LNCAP (cell line): ENCODE measurements at regions not wholly inside any gene's neighbourhood (a gene's known extent, or its start where the extent isn't known, plus 50 kb on each side); places are given as distances from the start of the nearest gene placed in this dataset.

Experiments
- TF ChIP-seq, protein P1 (sequence below): fragments of 450-650 bp; IDR thresholded peaks from 2 replicates; pipeline ENCODE4 v1.5.1; 2017; ENCODE audit warnings: mild to moderate bottlenecking

DNA sequence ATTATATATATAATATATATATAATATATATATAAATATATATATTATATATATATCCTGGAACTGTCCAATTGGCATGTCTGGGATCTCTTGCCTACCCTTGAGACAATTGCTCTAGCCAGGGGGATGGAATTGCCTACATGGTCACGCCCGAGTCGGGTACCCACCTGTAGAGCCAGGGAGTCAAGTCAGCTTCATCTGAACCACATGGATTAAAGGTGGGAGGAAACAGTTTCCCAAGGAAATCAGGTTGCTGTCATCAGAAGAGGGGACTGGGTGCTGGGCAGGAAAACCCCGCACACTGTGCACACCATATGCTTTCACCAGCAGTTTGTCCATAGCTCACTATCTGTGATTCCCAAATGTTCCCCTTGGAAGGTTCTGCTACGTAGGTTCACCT is 252.5 kb upstream of the NOX3 start:
- TF ChIP-seq, protein P1, sequence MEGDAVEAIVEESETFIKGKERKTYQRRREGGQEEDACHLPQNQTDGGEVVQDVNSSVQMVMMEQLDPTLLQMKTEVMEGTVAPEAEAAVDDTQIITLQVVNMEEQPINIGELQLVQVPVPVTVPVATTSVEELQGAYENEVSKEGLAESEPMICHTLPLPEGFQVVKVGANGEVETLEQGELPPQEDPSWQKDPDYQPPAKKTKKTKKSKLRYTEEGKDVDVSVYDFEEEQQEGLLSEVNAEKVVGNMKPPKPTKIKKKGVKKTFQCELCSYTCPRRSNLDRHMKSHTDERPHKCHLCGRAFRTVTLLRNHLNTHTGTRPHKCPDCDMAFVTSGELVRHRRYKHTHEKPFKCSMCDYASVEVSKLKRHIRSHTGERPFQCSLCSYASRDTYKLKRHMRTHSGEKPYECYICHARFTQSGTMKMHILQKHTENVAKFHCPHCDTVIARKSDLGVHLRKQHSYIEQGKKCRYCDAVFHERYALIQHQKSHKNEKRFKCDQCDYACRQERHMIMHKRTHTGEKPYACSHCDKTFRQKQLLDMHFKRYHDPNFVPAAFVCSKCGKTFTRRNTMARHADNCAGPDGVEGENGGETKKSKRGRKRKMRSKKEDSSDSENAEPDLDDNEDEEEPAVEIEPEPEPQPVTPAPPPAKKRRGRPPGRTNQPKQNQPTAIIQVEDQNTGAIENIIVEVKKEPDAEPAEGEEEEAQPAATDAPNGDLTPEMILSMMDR, result no peak

DNA sequence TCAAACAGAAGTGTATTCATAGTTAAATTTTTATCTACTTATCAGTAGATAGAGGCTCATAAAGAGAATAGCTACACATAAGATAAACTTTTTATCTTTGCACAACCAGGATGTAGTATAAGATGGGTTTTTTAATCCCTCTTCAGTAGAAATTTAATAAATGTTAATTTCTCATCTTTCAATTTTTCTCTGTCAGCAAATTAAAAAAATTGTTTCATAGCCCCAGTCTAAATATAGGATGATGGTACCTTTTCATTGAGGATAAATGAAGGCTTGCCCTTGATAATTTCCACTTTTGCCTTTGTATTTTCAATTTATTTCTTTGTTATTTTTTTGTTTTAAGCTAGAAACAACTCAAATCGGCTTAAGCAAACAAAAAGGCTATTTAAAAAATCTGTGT is 251.2 kb upstream of the NOX3 start:
- TF ChIP-seq, protein P1, result no peak

DNA sequence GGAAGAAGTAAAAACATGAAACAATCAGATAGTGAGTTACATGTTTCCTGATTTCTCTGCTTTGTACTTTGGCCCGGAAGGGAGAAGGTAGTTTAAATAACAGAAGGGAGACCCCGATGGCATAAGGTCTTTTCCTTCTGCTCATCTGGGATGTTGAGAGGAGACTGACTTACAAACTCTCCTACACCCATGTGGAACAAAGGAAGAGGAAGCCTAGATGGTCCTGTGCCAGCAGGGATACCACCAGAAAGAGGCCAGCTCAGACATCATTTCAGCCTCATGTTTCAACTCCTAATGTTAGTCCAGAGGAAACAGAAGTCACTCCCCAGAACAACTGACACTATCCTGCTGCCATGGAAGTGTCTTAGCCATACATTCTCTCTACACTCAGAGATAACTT is 250.7 kb upstream of the NOX3 start:
- TF ChIP-seq, protein P1, result no peak

DNA sequence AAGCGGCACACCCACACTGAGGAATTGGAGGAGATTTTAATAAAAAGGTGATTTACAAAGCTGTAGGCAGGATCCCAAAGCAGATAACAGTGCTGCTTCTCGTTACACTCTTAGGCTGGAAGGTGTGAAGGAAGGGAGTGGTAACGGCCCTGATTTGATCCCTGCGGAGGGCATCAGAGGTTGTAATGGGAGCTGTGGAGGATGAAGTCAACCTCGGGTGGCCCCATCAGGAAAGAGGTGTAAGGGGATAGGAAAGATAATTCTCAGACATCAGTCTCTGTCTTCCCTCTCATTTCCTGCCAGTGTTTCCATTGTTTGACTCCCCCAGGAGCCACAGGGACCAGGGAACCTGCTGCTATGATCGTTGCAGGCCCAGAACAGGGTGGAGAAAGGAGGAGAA is 245.7 kb upstream of the NOX3 start:
- TF ChIP-seq, protein P1, result no peak

DNA sequence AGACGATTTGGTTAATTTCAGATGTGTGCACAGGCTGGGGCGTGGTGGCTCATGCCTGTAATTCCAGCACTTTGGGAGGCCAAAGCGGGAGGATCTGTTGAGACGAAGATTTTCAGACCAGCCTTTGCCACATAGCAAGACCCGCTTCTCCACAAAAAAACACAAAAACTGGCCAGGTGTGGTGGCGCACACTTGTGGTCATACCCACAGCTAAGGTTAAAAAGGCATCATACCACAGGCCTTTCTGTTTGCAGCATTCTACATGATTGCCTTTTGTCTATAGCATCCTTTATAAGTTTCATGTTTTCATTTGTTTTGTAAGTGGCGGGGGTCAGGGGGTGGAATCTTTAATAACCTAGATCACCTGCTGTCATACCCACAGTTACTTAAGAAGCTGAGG is 239.9 kb upstream of the NOX3 start:
- TF ChIP-seq, protein P1, result no peak

DNA sequence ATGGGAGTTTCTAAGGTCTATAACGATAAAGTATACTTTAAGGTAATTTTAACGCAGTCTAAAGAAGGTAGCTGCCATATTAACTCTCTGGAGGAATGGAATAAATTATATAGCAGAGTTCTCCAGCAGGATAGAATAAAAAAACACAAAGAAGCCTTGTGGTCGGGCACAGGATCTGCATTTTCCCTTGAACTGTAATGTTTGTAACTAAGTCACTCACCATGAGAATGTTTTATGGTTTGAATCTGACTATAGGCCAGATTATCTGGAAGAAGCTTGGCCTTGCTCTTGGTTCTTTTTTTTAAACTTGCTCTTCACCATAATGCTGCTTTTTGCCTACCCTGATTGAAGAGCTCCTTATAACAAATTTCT is 238.8 kb upstream of the NOX3 start:
- TF ChIP-seq, protein P1, result no peak

DNA sequence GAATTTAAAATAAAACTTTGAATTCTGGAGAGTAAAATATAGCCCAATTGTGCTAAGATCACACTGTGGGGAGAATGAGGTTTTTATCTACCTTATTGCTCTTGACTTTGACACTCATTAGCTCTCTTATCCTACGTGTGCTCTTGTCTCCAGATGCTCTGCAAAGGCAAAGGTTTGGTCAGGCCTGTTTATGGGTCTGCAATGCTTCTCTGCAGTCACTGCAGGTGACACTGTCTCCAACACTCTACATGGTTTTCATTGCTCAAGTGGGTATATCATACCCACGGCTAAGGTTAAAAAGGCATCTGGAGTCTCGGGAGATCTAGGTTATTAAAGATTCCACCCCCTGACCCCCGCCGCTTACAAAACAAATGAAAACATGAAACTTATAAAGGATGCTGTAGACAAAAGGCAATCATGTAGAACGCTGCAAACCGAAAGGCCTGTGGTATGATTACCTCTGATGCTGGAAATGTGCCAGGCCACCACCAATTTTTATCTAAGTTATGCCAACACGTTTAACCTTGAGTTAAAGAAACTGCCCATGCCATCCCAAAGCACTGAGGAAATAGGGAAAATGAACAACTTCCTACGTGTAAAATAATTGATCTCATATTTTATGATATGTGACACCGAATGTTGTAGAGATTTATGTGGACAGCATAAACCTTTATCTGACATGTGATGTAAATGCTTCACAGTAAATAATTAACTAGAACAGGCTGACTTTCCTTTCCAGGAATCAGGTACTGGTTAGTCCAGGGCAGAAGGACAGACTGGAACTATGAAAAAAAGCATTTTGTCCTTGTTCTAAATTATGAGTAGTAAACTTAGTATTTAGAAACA is 238.2 kb upstream of the NOX3 start:
- TF ChIP-seq, protein P1, result no peak

DNA sequence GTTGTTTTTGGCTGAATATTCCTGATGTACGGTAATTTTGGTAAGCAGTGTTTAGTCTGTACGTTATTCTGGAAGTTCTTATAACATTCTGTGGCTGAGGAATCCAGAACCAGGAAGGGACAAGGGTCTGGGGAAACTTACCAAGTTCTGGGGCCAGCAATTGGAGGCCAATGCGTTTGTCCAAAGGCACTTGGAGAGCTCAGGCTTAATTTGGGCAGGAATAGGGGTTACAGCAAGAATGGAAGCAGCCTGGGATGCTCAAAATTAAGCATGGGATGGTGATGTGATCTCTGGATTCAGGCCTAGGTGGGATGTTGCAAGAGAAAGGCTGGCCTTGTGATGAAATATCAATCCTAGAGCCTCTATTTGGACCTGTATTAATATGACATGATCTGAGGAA is 235.2 kb upstream of the NOX3 start:
- TF ChIP-seq, protein P1, result no peak
